HG03469 (cell line): ENCODE measurements at regions not wholly inside any gene's neighbourhood (a gene's known extent, or its start where the extent isn't known, plus 50 kb on each side); places are given as distances from the start of the nearest gene placed in this dataset.
"Not testable (repeated sequence)": the region's sequence is repeated elsewhere in the genome, so short reads cannot be mapped to it uniquely, and the experiment has no call there.

Experiments
- ATAC-seq: cut with Tn5 transposase; IDR thresholded peaks from one replicate; pipeline ENCODE4 v1.9.1; 2021; ENCODE audit warnings: mild to moderate bottlenecking, moderate library complexity, moderate number of reproducible peaks; ENCODE audit not compliant: unreplicated experiment

- ATAC-seq = no peak
Observed at GRCh38 chr2:129797489-129798300, 181.8 kb upstream of the RAB6C start.

- ATAC-seq = no peak
Observed at GRCh38 chr2:129798301-129798581, 181.2 kb upstream of the RAB6C start.

DNA sequence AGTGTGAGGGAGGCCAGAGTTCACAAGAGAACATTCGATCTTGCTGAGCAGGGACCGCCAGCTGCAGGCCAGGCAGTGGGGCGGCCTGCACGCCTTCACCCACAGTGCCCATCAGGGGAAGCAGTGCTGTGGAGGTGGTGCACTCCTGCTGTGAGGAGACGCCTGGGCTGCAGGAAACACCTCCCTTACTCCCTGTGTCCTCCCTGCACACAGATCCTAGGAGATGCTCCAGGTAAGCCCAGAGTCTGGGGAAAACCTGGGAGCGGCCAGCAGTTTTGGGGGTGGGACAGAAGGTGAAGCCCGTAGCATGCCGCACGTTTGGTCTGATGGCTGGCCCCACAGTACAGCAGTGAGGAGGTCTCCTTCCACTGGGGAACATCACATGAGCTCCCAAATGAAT is 180.8 kb upstream of the RAB6C start:
- ATAC-seq = no peak

DNA sequence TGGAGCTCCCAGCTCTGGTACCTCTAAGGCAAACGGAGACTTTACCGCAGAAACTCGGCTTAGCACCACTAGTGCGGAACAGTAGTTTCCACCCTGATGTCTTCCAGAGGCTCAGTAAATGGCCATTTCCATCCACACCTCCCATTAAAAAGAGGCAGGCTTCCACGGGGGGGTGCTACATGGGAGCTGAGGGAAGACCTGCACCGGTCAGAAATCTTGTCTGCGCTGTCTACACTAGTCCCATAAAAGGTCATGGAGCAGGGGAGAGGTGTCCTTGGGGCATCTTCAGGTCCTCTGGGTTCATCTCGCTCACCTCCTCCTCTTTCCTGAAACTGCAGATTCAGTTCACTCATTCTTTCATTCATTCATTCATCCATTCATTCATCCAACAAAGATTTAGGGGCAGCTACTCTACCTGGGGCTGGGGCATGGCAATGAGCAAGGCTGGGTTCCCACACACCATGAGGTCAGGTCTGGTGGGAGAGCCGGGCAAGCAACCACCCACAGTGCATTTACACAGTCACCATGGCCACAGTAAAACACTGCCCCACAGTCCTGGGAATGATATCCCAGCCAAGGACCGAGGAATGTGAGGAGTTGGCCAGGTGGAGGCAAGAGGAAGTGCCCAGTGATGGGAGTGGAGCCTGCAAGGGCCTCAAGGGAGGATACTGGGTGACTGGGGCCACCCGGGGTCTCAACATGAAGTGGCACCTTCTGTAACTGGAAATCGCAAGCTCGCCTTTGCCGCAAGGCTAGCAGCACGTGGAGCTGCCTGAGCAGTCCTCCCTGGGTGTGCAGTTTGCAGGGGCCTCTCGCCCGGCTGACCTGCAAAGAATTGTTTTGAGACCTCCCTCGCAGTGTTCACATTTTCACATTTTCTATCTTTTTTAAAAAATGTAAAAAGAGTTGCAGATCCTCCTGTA is 180.2 kb upstream of the RAB6C start:
- ATAC-seq = no peak

- ATAC-seq = no peak
Observed at GRCh38 chr2:129800285-129800684, 179.2 kb upstream of the RAB6C start.

- no peak for ATAC-seq
Observed at GRCh38 chr2:129800686-129801085, 178.8 kb upstream of the RAB6C start.

DNA sequence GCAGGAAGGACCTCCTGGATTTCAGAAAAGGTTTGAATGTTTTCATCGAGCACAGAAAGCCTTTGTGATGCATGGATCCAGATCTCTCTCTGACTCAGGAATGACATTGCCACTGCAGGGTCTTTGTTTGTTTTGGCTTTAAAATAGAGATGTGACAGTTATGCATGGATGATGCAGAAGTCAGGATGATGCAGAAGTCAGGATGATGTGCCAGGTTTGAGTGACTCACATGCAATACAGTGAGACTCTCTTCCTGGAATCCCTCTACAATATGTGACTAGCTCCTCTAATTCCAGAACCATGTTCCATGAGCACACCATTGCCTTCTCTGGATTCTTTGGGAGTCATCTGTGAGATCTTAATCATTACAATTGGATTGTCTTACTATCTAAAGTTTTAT is 177.9 kb upstream of the RAB6C start:
- ATAC-seq = no peak

DNA sequence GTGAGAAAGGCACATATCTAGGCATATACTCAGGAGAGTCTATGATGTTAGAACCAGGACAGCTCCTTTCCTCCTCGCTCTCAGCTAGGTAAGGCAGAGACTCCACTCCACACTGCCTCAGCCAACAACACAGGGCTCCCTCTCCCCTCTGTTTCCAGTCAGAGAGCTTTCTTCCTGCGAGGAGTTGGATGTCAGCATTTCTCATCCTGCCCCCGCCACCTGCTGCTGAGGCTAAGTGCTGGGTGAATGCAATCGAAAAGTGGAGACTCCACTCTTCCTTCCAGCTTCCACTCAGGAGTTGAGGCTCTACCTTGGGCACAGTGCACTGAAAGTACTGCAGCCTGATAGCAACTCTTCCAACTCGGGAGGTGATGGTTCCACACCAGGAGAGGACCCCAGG is 177.2 kb upstream of the RAB6C start:
- ATAC-seq = no peak

- ATAC-seq = no peak
Observed at GRCh38 chr2:129803032-129803431, 176.4 kb upstream of the RAB6C start.

DNA sequence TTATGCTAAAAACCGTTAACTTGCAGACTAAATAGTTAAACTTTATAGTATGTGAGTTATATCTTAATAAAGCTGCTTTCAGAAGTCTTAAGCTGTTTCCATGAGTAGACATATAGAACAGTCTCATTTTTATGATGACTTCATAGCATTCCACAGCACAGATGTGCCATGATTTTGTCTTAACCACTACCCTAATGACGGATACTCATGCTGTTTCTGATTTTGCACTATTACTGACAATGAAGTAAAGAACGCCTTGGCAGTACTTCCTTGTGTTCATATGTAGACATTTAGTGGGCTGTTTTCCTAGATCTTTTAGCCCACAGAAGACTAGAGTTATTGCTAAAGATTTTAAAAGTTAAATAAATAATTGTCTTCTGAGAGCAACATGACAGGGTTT is 175.6 kb upstream of the RAB6C start:
- ATAC-seq = no peak

DNA sequence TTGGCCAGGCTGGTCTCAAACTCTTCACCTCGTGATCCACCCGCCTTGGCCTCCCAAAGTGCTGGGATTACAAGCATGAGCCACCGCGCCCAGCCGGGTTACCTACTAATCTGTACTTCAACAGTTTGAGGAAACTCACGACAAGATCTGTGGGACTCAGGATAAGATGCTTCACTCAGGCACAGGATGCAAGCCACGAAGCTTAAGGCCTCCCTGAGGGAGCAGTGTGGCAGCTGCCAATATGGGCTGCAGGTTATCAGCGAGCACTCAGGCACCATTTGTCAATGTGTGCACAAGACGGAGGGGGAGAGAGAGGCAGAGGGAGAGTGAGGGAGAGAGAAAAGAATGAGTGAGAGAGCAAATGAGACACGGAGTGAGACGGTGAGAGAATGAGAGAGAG is 173.6 kb upstream of the RAB6C start:
- no peak for ATAC-seq

DNA sequence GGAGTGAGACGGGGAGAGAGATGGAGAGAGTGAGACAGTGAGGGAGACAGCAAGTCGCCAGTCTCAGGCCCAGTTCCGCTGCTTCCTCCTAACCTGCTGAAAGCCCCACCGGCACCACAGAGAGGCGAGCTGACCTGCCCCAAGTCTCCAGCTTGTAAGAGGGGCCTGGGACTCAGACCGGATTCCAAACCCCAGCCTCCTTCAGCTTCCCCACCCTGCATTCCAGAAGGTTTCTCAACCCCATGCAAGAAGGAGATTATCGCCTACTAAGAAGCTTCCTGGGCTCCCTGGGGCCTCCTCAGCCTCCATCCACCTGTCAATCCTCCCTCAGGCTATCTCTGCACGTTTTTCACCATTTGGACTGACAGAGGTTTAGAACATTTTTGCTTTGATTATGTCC is 173.1 kb upstream of the RAB6C start:
- no peak for ATAC-seq

GRCh38 chr2:129806990-129807389 is 172.5 kb upstream of the RAB6C start:
- no peak for ATAC-seq

- not testable (repeated sequence) for ATAC-seq
Observed at GRCh38 chr2:129807642-129808338, 171.7 kb upstream of the RAB6C start.

GRCh38 chr2:129810521-129810920 is 168.9 kb upstream of the RAB6C start:
- no peak for ATAC-seq

GRCh38 chr2:129812071-129812470 is 167.4 kb upstream of the RAB6C start:
- ATAC-seq = peak; percentile 76

GRCh38 chr2:129812654-129813053 is 166.8 kb upstream of the RAB6C start:
- no peak for ATAC-seq

DNA sequence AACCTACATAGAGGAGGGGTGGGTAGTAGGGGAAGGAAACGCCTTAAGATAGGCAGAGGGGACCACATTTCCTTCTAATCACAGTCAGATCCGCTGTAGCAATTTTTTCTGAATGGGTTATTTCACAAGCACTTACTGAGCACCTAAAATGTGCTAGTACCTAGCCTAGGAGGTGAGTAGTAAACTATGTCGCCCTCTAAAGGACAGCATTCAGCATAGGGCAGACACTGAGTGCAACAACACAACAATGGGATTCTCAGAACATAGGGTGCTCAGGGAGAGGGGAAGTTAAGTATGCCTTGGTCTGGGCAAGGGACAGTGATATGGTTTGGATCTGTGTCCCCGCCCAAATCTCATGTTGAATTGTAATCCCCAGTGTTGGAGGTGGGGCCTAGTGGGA is 166.1 kb upstream of the RAB6C start:
- ATAC-seq = no peak

DNA sequence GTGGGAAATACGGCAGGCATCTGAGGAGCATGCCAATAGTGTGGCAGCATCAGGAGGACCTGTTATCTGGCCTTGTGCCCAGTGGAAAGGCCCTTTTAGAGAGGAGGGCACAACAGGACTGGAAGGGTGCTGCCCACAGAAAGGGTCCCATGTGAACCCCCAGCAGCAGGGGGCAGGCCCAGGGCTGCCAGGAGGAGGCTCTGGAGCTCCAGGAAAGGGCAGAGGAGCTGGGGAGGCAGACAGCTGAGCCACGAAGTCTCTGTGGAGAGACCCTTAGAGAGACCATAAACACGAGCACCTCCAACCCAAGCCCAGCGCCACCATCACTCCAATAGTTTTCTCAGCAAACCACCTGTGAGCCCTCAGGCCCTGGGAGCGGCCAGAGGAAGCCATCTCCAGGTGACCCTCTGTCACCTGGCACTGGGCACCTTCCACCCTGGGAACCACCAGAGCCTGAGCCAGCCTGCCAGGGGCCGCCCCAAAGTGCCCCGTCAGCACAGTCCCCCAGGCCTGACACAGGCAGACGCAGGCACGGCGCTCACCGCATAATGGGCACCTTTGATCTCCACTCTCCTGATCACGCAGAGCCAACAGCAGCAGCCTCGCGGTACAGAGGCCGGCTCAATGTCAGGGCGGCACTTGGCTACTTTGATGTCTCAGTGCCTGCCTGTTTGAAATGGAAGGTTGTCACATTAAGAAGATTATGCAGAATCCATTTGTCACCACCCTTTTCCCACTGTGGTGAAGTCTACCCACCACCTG is 162.5 kb upstream of the RAB6C start:
- ATAC-seq = no peak

GRCh38 chr2:129819855-129820254 is 159.6 kb upstream of the RAB6C start:
- no peak for ATAC-seq

DNA sequence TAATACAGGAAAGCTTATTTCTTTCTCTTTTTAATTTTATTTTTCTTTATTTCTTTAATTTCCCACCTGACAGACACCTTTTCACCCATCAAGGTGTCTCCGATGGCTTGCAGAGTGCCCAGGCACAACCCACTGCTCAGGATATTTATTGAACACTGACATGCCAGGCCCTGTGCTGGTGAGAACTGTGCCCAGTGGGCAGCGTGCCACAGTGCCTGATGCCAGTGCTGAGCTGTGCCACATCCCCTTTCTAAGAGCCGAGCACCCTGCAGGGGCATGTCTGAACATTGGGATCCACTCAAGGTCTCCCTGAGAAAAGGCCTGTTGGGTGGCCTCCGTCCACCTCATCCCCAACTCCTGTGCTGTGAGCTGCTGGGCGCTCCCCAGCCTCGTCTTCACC is 158.6 kb upstream of the RAB6C start:
- no peak for ATAC-seq
